CD14-positive monocyte (primary cell): ENCODE measurements at regions not wholly inside any gene's neighbourhood (a gene's known extent, or its start where the extent isn't known, plus 50 kb on each side); places are given as distances from the start of the nearest gene placed in this dataset.

ENCODE experiments used
- DNase-seq, 3 donors: peaks; one replicate each; pipeline ENCODE4 v3.0.0-alpha.2; 2011 to 2022
- H2AFZ ChIP-seq: 2 replicates; pipeline ENCODE4 v1.6.0; 2012; ENCODE audit warnings: mild to moderate bottlenecking, low read depth, low read length, inconsistent platforms; ENCODE audit not compliant: insufficient read depth, poor library complexity, severe bottlenecking
- H3K27ac ChIP-seq, 2 donors: 1 replicate in 1 of 2; 2 replicates in 1 of 2; pipeline ENCODE4 v1.5.1; 2012 to 2013; ENCODE audit warnings: low read length in 2 of 2, control low read depth in 1 of 2, inconsistent platforms in 1 of 2, low read depth in 1 of 2, mild to moderate bottlenecking in 1 of 2
- H3K27me3 ChIP-seq, 2 donors: one replicate each; pipeline versions ENCODE4 v1.6.0 to v1.6.1; 2011 to 2013; ENCODE audit warnings: low read length in 2 of 2; ENCODE audit not compliant: control insufficient read depth in 2 of 2, insufficient read depth in 2 of 2
- H3K36me3 ChIP-seq, 2 donors: replicated peaks in 1 of 2; 1 replicate in 1 of 2; 2 replicates in 1 of 2; pipeline versions ENCODE4 v1.5.1 to v1.6.1; 2012 to 2013; ENCODE audit warnings: low read length in 2 of 2, control low read depth in 1 of 2, inconsistent platforms in 1 of 2, mild to moderate bottlenecking in 1 of 2; ENCODE audit not compliant: insufficient read depth in 2 of 2, control insufficient read depth in 1 of 2
- H3K4me1 ChIP-seq, 2 donors: 1 replicate in 1 of 2; 2 replicates in 1 of 2; pipeline versions ENCODE4 v1.5.1 to v1.6.1; 2012 to 2013; ENCODE audit warnings: low read length in 2 of 2, control low read depth in 1 of 2, inconsistent platforms in 1 of 2, mild to moderate bottlenecking in 1 of 2, moderate library complexity in 1 of 2; ENCODE audit not compliant: insufficient read depth in 2 of 2, control insufficient read depth in 1 of 2
- H3K4me2 ChIP-seq: replicated peaks from 2 replicates; pipeline ENCODE3; 2012; ENCODE audit warnings: low read length, moderate library complexity, mild to moderate bottlenecking; ENCODE audit not compliant: poor library complexity, severe bottlenecking; ENCODE audit errors: extremely low read depth
- H3K4me3 ChIP-seq, 3 experiments: fragments of 200-600 bp in 1 of 3; sonication (generic) in 1 of 3; replicated peaks in 1 of 3; 1 replicate in 2 of 3; 2 replicates in 1 of 3; pipeline ENCODE4 v1.5.1; 2011 to 2013; ENCODE audit warnings: low read length in 3 of 3, mild to moderate bottlenecking in 3 of 3, control low read depth in 2 of 3, low read depth in 2 of 3, inconsistent platforms in 1 of 3, moderate library complexity in 1 of 3
- H3K79me2 ChIP-seq: 2 replicates; pipeline ENCODE4 v1.6.0; 2012; ENCODE audit warnings: mild to moderate bottlenecking, control low read depth, inconsistent platforms, low read length, moderate library complexity; ENCODE audit not compliant: insufficient read depth
- H3K9ac ChIP-seq: 2 replicates; pipeline ENCODE4 v1.6.0; 2017; ENCODE audit warnings: low read length, mild to moderate bottlenecking; ENCODE audit not compliant: insufficient read depth, poor library complexity, severe bottlenecking
- H3K9me3 ChIP-seq, 2 donors: replicated peaks in 1 of 2; 1 replicate in 1 of 2; 2 replicates in 1 of 2; pipeline versions ENCODE4 v1.5.1 to v1.6.1; 2012 to 2013; ENCODE audit warnings: low read length in 2 of 2, control low read depth in 1 of 2; ENCODE audit not compliant: control insufficient read depth in 1 of 2, insufficient read depth in 1 of 2
- H4K20me1 ChIP-seq: 2 replicates; pipeline ENCODE4 v1.6.0; 2012; ENCODE audit warnings: mild to moderate bottlenecking, low read length, control low read depth, moderate library complexity; ENCODE audit not compliant: insufficient read depth
- H3K27ac Mint-ChIP-seq, 7 donors: one replicate each; pipeline ENCODE4 v1.8.0; 2020; ENCODE audit warnings: mild to moderate bottlenecking in 7 of 7, mixed read lengths in 7 of 7, moderate library complexity in 6 of 7, inconsistent platforms in 2 of 7
- H3K27me3 Mint-ChIP-seq, 3 donors: one replicate each; pipeline ENCODE4 v1.8.0; 2021 to 2022; ENCODE audit warnings: low read depth in 3 of 3, mild to moderate bottlenecking in 3 of 3, mixed read lengths in 3 of 3, moderate library complexity in 3 of 3, inconsistent platforms in 1 of 3
- H3K36me3 Mint-ChIP-seq, 2 donors: one replicate each; pipeline ENCODE4 v1.8.0; 2020; ENCODE audit warnings: mixed read lengths in 2 of 2, inconsistent platforms in 1 of 2, mild to moderate bottlenecking in 1 of 2
- H3K4me1 Mint-ChIP-seq: one replicate; pipeline ENCODE4 v1.8.0; 2020; ENCODE audit warnings: mild to moderate bottlenecking, mixed read lengths
- H3K4me3 Mint-ChIP-seq, 2 donors: one replicate each; pipeline ENCODE4 v1.8.0; 2020; ENCODE audit warnings: mild to moderate bottlenecking in 2 of 2, mixed read lengths in 2 of 2, moderate library complexity in 1 of 2
- H3K9me3 Mint-ChIP-seq, 7 donors: one replicate each; pipeline ENCODE4 v1.8.0; 2020 to 2022; ENCODE audit warnings: mixed read lengths in 7 of 7, mild to moderate bottlenecking in 6 of 7, moderate library complexity in 6 of 7, inconsistent platforms in 2 of 7
- WGBS: methylation state at CpG from one replicate; pipeline ENCODE4 v1.1.5; 2013; ENCODE audit warnings: missing lambda C conversion rate; ENCODE audit not compliant: insufficient coverage; 5-methylcytosine and 5-hydroxymethylcytosine counted together
- intact Hi-C, 2 donors: fragments of 100-400 bp; cut with micrococcal nuclease; formaldehyde crosslinking; loops; one replicate each; pipeline versions ENCODE4 v1.15.0 to v1.15.1; 2023
- TF ChIP-seq, protein P1 (sequence below): fragments of 200-600 bp; IDR thresholded peaks from one replicate; pipeline ENCODE4 v1.8.0; 2022; ENCODE audit warnings: antibody characterized with exemption, mild to moderate bottlenecking

DNA sequence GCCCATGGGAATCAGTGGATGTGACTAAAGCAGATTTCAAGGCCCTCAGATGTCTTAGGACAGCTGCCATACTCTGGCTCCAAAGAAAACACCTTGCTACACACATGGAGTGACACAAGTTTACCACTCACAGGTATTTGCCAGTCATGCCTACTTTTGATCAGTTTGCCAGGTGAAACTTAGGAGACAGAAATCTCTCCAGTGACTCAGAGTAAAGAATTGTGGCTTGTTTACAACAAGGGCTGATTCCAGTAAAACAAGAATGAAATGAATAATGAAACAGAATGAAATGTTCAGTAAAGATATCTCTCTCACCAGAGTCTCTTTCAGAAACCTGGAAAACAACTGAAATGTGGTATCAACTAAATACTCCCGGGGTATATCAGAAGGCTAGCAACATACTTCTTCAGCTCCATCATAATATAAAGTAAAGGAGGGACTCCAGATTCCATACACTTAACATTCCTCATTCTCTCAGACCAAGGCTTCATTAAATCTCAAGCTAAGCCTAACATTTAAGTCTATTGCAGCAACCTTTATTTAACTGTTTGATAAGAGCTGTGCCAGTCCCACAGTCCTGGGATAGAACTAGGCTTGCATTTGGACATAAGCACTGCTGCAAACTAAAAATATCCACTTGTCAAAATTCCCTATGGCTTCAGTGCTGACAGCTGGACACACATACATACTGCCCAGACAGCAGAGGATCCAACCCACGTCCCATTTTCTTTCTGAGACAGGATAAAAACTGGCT lies 143.3 kb downstream of the SIPA1L2 start:
- Mint-ChIP-seq H3K27ac (no peak overlapping the region), H3K4me1 (no peaks in the 10 kb centered on the region), H3K4me3 (no peak overlapping the region), H3K36me3 (peaks cover 32 to 42% of the 10 kb centered on the region in 2 donors), H3K9me3 (peaks cover 0 to 1% (median 0%) of the 10 kb centered on the region in 7 donors), H3K27me3 (no peaks in the 10 kb centered on the region)
- no peaks in the 10 kb centered on the region for H3K27me3 ChIP-seq
- peaks cover 3 to 38% of the 10 kb centered on the region in 2 donors for H3K36me3 ChIP-seq
- TF ChIP-seq, protein P1, sequence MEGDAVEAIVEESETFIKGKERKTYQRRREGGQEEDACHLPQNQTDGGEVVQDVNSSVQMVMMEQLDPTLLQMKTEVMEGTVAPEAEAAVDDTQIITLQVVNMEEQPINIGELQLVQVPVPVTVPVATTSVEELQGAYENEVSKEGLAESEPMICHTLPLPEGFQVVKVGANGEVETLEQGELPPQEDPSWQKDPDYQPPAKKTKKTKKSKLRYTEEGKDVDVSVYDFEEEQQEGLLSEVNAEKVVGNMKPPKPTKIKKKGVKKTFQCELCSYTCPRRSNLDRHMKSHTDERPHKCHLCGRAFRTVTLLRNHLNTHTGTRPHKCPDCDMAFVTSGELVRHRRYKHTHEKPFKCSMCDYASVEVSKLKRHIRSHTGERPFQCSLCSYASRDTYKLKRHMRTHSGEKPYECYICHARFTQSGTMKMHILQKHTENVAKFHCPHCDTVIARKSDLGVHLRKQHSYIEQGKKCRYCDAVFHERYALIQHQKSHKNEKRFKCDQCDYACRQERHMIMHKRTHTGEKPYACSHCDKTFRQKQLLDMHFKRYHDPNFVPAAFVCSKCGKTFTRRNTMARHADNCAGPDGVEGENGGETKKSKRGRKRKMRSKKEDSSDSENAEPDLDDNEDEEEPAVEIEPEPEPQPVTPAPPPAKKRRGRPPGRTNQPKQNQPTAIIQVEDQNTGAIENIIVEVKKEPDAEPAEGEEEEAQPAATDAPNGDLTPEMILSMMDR, result no peak
- H2AFZ ChIP-seq, result no peak overlapping the region
- H3K79me2 ChIP-seq, result no peaks in the 10 kb centered on the region
- H3K9ac ChIP-seq, result no peak overlapping the region
- no peak overlapping the region for H3K4me2 ChIP-seq
- intact Hi-C loops, result no loop called here
- H4K20me1 ChIP-seq, result no peaks in the 10 kb centered on the region
- no peaks in the 10 kb centered on the region for H3K9me3 ChIP-seq
- no peak overlapping the region for H3K4me3 ChIP-seq
- no CpG with 5 or more reads among the region's 2 CpGs for WGBS
- H3K27ac ChIP-seq, result no peak overlapping the region
- no peaks in the 10 kb centered on the region for H3K4me1 ChIP-seq
- no peak for DNase-seq

DNA sequence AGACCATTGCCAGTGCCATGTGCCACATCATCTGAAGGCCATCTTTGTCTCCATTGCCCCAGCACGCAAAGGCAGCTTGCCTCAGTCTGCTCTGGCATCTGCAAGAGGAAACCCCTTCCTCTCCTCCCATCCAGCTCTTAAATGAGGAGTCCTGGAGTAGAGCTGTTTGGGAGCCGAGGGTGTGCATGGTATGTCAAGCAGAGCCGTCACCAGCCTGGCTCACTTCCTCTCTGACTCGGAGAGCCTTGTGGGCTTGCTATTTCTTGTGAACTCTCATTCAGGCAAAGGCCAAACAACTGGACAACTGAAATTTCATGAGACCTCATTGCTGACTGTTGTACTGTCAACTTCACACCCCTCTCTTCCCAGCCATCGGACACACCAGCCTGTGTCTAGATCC lies 143.9 kb downstream of the SIPA1L2 start:
- no peak overlapping the region for H3K4me3 Mint-ChIP-seq

More for the DNA sequence above, 143.9 kb downstream of the SIPA1L2 start:
- Histone ChIP-seq H3K9me3 (no peaks in the 10 kb centered on the region), H3K36me3 (peaks cover 3 to 34% of the 10 kb centered on the region in 2 donors), H3K4me3 (no peak overlapping the region), H3K4me2 (no peak overlapping the region), H2AFZ (no peak overlapping the region), H3K27me3 (no peaks in the 10 kb centered on the region), H3K4me1 (no peaks in the 10 kb centered on the region), H4K20me1 (no peaks in the 10 kb centered on the region), H3K79me2 (no peaks in the 10 kb centered on the region), H3K9ac (no peak overlapping the region), H3K27ac (no peak overlapping the region)
- H3K9me3 Mint-ChIP-seq, result peaks cover 0 to 1% (median 0%) of the 10 kb centered on the region in 7 donors
- WGBS, result 76% methylated on average over 4 of the region's 5 CpGs
- H3K4me1 Mint-ChIP-seq, result no peaks in the 10 kb centered on the region
- peaks cover 28 to 37% of the 10 kb centered on the region in 2 donors for H3K36me3 Mint-ChIP-seq
- DNase-seq, result no peak
- no peaks in the 10 kb centered on the region for H3K27me3 Mint-ChIP-seq
- TF ChIP-seq, protein P1, result no peak
- H3K27ac Mint-ChIP-seq, result no peak overlapping the region
- intact Hi-C loops, result no loop called here
